Mesendoderm (in vitro differentiated cells): ENCODE measurements at regions not wholly inside any gene's neighbourhood (a gene's known extent, or its start where the extent isn't known, plus 50 kb on each side); places are given as distances from the start of the nearest gene placed in this dataset.
"Not testable (repeated sequence)": the region's sequence is repeated elsewhere in the genome, so short reads cannot be mapped to it uniquely, and the experiment has no call there.

Source experiments
- DNase-seq: peaks from one replicate; pipeline ENCODE4 v3.0.0; 2013
- H2AK5ac ChIP-seq: 2 replicates; pipeline ENCODE4 v1.6.1; 2013; ENCODE audit warnings: low read length, inconsistent platforms
- H2BK120ac ChIP-seq: 2 replicates; pipeline ENCODE4 v1.6.1; 2013; ENCODE audit warnings: low read depth, mild to moderate bottlenecking, low read length, moderate library complexity, mixed read lengths
- H2BK15ac ChIP-seq: replicated peaks from 2 replicates; pipeline ENCODE4 v1.6.1; 2013; ENCODE audit warnings: low read depth, mild to moderate bottlenecking, moderate library complexity
- H2BK5ac ChIP-seq: 2 replicates; pipeline ENCODE4 v1.6.1; 2013; ENCODE audit warnings: low read length, inconsistent platforms
- H3K18ac ChIP-seq: 2 replicates; pipeline ENCODE4 v1.6.1; 2013; ENCODE audit warnings: mild to moderate bottlenecking, low read length, mixed read lengths
- H3K23ac ChIP-seq: one replicate; pipeline ENCODE4 v1.6.1; 2013; ENCODE audit warnings: low read length
- H3K27ac ChIP-seq: 2 replicates; pipeline ENCODE4 v1.5.1; 2013; ENCODE audit warnings: low read depth, mild to moderate bottlenecking, inconsistent platforms, low read length, moderate library complexity
- H3K27me3 ChIP-seq: 2 replicates; pipeline ENCODE4 v1.6.1; 2013; ENCODE audit warnings: low read length, control low read depth, mild to moderate bottlenecking, inconsistent platforms; ENCODE audit not compliant: insufficient read depth, poor library complexity
- H3K36me3 ChIP-seq: 2 replicates; pipeline ENCODE4 v1.6.1; 2013; ENCODE audit warnings: low read length, inconsistent platforms; ENCODE audit not compliant: control insufficient read depth, insufficient read depth
- H3K4ac ChIP-seq: one replicate; pipeline ENCODE4 v1.6.1; 2013; ENCODE audit warnings: low read depth, mild to moderate bottlenecking, low read length, moderate library complexity
- H3K4me1 ChIP-seq: 2 replicates; pipeline ENCODE4 v1.6.1; 2013; ENCODE audit warnings: low read depth, low read length, inconsistent platforms; ENCODE audit not compliant: control insufficient read depth
- H3K4me2 ChIP-seq: 2 replicates; pipeline ENCODE4 v1.6.1; 2013; ENCODE audit warnings: low read length
- H3K4me3 ChIP-seq: 2 replicates; pipeline ENCODE4 v1.5.1; 2013; ENCODE audit warnings: mild to moderate bottlenecking, low read length
- H3K56ac ChIP-seq: one replicate; pipeline ENCODE4 v1.6.1; 2013; ENCODE audit warnings: low read length
- H3K79me1 ChIP-seq: 2 replicates; pipeline ENCODE4 v1.6.1; 2013; ENCODE audit warnings: low read length, inconsistent platforms
- H3K79me2 ChIP-seq: 2 replicates; pipeline ENCODE4 v1.6.1; 2013; ENCODE audit warnings: mild to moderate bottlenecking, low read length; ENCODE audit not compliant: control insufficient read depth, insufficient read depth
- H3K9ac ChIP-seq: 2 replicates; pipeline ENCODE4 v1.6.1; 2013; ENCODE audit warnings: low read length, inconsistent platforms
- H4K5ac ChIP-seq: one replicate; pipeline ENCODE4 v1.6.1; 2013; ENCODE audit warnings: low read length
- H4K8ac ChIP-seq: one replicate; pipeline ENCODE4 v1.6.1; 2013; ENCODE audit warnings: low read depth, mild to moderate bottlenecking, control low read depth, low read length, moderate library complexity
- WGBS: extraction: QIAGEN DNeasy Blood & Tissue Kit; methylation state at CpG from one replicate; pipeline ENCODE4 v1.1.7; 2013; ENCODE audit warnings: low lambda C conversion rate, missing lambda C conversion rate; ENCODE audit not compliant: insufficient coverage; ENCODE audit errors: extremely low coverage; 5-methylcytosine and 5-hydroxymethylcytosine counted together

- H3K36me3 ChIP-seq: no peaks in the 10 kb centered on the region
- H3K4ac ChIP-seq: no peak overlapping the region
- H2AK5ac ChIP-seq: no peak overlapping the region
- no peaks in the 10 kb centered on the region for H3K79me1 ChIP-seq
- DNase-seq: no peak
- no peak overlapping the region for H2BK15ac ChIP-seq
- H3K18ac ChIP-seq: no peak overlapping the region
- H3K27me3 ChIP-seq: no peaks in the 10 kb centered on the region
- no peak overlapping the region for H4K8ac ChIP-seq
- H3K9ac ChIP-seq: no peak overlapping the region
- H2BK5ac ChIP-seq: no peak overlapping the region
- no CpG with 5 or more reads among the region's 3 CpGs for WGBS
- no peak overlapping the region for H3K56ac ChIP-seq
- no peak overlapping the region for H3K23ac ChIP-seq
- H2BK120ac ChIP-seq: no peak overlapping the region
- H3K79me2 ChIP-seq: no peaks in the 10 kb centered on the region
- no peak overlapping the region for H3K27ac ChIP-seq
- no peak overlapping the region for H3K4me3 ChIP-seq
- no peaks in the 10 kb centered on the region for H3K4me1 ChIP-seq
- H4K5ac ChIP-seq: no peak overlapping the region
- no peak overlapping the region for H3K4me2 ChIP-seq
These were observed 285.8 kb upstream of the MEF2C start for GRCh38 chr5:89168766-89169165.

GRCh38 chr5:89164703-89165102, 281.7 kb upstream of the MEF2C start:
- not testable (repeated sequence) for H3K56ac ChIP-seq, DNase-seq, H3K79me2 ChIP-seq, H4K8ac ChIP-seq, H3K27me3 ChIP-seq, H3K79me1 ChIP-seq, H3K36me3 ChIP-seq, H4K5ac ChIP-seq, H3K4me3 ChIP-seq, H3K23ac ChIP-seq, H3K18ac ChIP-seq, H2BK15ac ChIP-seq, H3K9ac ChIP-seq, H3K4me2 ChIP-seq, H3K4ac ChIP-seq, H3K4me1 ChIP-seq, H2BK5ac ChIP-seq, H3K27ac ChIP-seq, H2AK5ac ChIP-seq, H2BK120ac ChIP-seq
- no CpG with 5 or more reads among the region's 2 CpGs for WGBS

DNA sequence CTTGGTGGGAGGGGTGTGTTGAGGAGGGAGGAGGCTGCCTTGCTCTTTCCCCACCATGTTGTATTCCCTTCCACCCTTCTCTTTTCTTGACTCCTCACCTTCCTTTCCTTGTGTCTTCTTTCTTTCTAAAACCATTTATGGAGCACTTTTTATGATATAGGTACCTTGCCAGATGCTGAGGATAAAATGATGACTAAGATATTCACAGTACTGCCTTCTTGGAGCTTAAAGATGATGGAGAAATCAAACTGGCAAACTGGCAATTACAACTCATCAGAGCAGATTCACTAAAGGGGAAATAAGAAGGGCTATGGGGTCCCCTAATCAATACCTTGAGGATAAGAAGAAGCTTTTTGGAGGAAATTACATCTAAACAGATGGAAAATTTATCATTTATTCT, 273.2 kb upstream of the MEF2C start:
- Histone ChIP-seq H3K4ac (no peak overlapping the region), H3K4me1 (no peaks in the 10 kb centered on the region), H4K8ac (no peak overlapping the region), H3K79me2 (no peaks in the 10 kb centered on the region), H3K79me1 (no peaks in the 10 kb centered on the region), H2BK120ac (no peak overlapping the region), H3K27me3 (no peaks in the 10 kb centered on the region), H2BK15ac (no peak overlapping the region), H2BK5ac (no peak overlapping the region), H3K9ac (no peak overlapping the region), H4K5ac (no peak overlapping the region), H2AK5ac (no peak overlapping the region), H3K4me2 (no peak overlapping the region), H3K23ac (no peak overlapping the region), H3K27ac (no peak overlapping the region), H3K18ac (no peak overlapping the region), H3K4me3 (no peak overlapping the region), H3K36me3 (no peaks in the 10 kb centered on the region), H3K56ac (no peak overlapping the region)
- DNase-seq: no peak

DNA sequence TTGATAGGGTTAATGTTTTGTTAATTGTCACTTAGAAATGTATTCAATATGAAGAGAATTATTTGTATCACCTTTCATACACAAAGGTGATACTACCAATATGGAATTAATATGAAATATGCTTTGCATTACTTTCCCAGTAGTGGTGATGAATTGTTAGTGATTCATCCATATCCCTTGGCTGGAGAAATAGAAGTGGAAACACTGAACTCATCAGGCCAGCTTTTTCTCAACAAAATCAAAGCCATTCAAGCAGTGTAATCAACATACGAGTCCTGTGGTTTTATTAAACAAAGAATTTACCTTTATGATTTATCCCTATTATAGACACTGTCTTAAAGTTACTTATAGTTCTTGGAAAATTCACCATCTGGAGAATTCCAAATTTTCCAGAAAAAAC, 264.0 kb upstream of the MEF2C start:
- Histone ChIP-seq H3K79me2 (no peaks in the 10 kb centered on the region), H3K56ac (no peak overlapping the region), H3K79me1 (no peaks in the 10 kb centered on the region), H3K4me2 (no peak overlapping the region), H2BK15ac (no peak overlapping the region), H3K4me1 (no peaks in the 10 kb centered on the region), H3K4me3 (no peak overlapping the region), H3K18ac (no peak overlapping the region), H3K4ac (no peak overlapping the region), H3K27me3 (no peaks in the 10 kb centered on the region), H4K5ac (no peak overlapping the region), H4K8ac (no peak overlapping the region), H3K9ac (no peak overlapping the region), H2BK5ac (no peak overlapping the region), H2BK120ac (no peak overlapping the region), H3K27ac (no peak overlapping the region), H3K23ac (no peak overlapping the region), H3K36me3 (no peaks in the 10 kb centered on the region), H2AK5ac (no peak overlapping the region)
- DNase-seq: no peak
- WGBS: no CpG with 5 or more reads among the region's 1 CpG

GRCh38 chr5:89137148-89137547, 254.2 kb upstream of the MEF2C start:
- Histone ChIP-seq H3K4me3 (no peak overlapping the region), H3K4ac (no peak overlapping the region), H2BK15ac (no peak overlapping the region), H4K5ac (no peak overlapping the region), H3K9ac (no peak overlapping the region), H3K79me2 (no peaks in the 10 kb centered on the region), H2BK120ac (no peak overlapping the region), H3K56ac (no peak overlapping the region), H3K18ac (no peak overlapping the region), H2BK5ac (no peak overlapping the region), H2AK5ac (no peak overlapping the region), H3K79me1 (no peaks in the 10 kb centered on the region), H3K27me3 (no peaks in the 10 kb centered on the region), H4K8ac (no peak overlapping the region), H3K36me3 (no peaks in the 10 kb centered on the region), H3K4me2 (no peak overlapping the region), H3K4me1 (peaks cover 1% of the 10 kb centered on the region), H3K23ac (no peak overlapping the region), H3K27ac (no peak overlapping the region)
- DNase-seq: peak; percentile 3
- no CpG with 5 or more reads among the region's 1 CpG for WGBS

- no peaks in the 10 kb centered on the region for H3K79me1 ChIP-seq
- no peak overlapping the region for H4K5ac ChIP-seq
- no peak overlapping the region for H3K9ac ChIP-seq
- no peak overlapping the region for H3K4ac ChIP-seq
- H3K4me1 ChIP-seq: peaks cover 1% of the 10 kb centered on the region
- no peaks in the 10 kb centered on the region for H3K79me2 ChIP-seq
- no peak for DNase-seq
- H2AK5ac ChIP-seq: no peak overlapping the region
- WGBS: no CpG with 5 or more reads among the region's 1 CpG
- H3K23ac ChIP-seq: no peak overlapping the region
- H3K36me3 ChIP-seq: no peaks in the 10 kb centered on the region
- no peak overlapping the region for H3K4me3 ChIP-seq
- no peak overlapping the region for H2BK120ac ChIP-seq
- no peak overlapping the region for H3K18ac ChIP-seq
- no peaks in the 10 kb centered on the region for H3K27me3 ChIP-seq
- H3K56ac ChIP-seq: no peak overlapping the region
- H2BK15ac ChIP-seq: no peak overlapping the region
- no peak overlapping the region for H3K4me2 ChIP-seq
- no peak overlapping the region for H4K8ac ChIP-seq
- no peak overlapping the region for H2BK5ac ChIP-seq
- H3K27ac ChIP-seq: no peak overlapping the region
These were observed 251.0 kb upstream of the MEF2C start for GRCh38 chr5:89133975-89134374.
